Panc1 (cell line): ENCODE measurements at regions not wholly inside any gene's neighbourhood (a gene's known extent, or its start where the extent isn't known, plus 50 kb on each side); places are given as distances from the start of the nearest gene placed in this dataset.

Source experiments
- CTCF ChIP-seq: fragments of 450-650 bp; IDR thresholded peaks from 2 replicates; pipeline ENCODE4 v1.5.1; 2017; ENCODE audit warnings: mild to moderate bottlenecking
- TCF7L2 ChIP-seq: IDR thresholded peaks from 2 replicates; pipeline ENCODE4 v1.6.1; 2011; ENCODE audit warnings: mild to moderate bottlenecking, low read depth, low read length, inconsistent platforms

GRCh38 chr1:187042538-187042937 is 213.8 kb downstream of the PLA2G4A start:
- TF ChIP-seq CTCF (no peak), TCF7L2 (no peak)
